B cell (primary cell): ENCODE measurements at regions not wholly inside any gene's neighbourhood (a gene's known extent, or its start where the extent isn't known, plus 50 kb on each side); places are given as distances from the start of the nearest gene placed in this dataset.

Source experiments
- ATAC-seq: fragments of 200-7000 bp; cut with Tn5 transposase; one replicate; pipeline ENCODE4 v1.10.0; 2021; ENCODE audit warnings: low read depth, mild to moderate bottlenecking, moderate number of reproducible peaks, moderate library complexity
- CTCF ChIA-PET: fragments of 350-600 bp; sonication (Branson Sonifier 250); formaldehyde crosslinking; loops from one replicate; lab custom pipeline; 2021; ENCODE audit warnings: antibody characterized with exemption, inconsistent platforms; lab: Charles Lee
- POLR2A ChIA-PET: fragments of 350-600 bp; sonication (Branson Sonifier 250); formaldehyde crosslinking; loops from one replicate; lab custom pipeline; 2021; ENCODE audit warnings: antibody characterized with exemption; lab: Charles Lee
- DNase-seq: peaks from one replicate; pipeline ENCODE4 v3.0.0; 2013
- H2AFZ ChIP-seq: 2 replicates; pipeline ENCODE4 v1.6.1; 2012; ENCODE audit warnings: mild to moderate bottlenecking, low read depth, low read length; ENCODE audit not compliant: insufficient read depth, poor library complexity, severe bottlenecking
- H3K27ac ChIP-seq, 2 donors: 1 replicate in 1 of 2; 2 replicates in 1 of 2; pipeline ENCODE4 v1.5.1; 2012 to 2013; ENCODE audit warnings: low read length in 2 of 2, mild to moderate bottlenecking in 2 of 2, moderate library complexity in 1 of 2
- H3K27me3 ChIP-seq, 4 experiments: fragments of 200-600 bp in 1 of 4; sonication (generic) in 1 of 4; replicated peaks in 1 of 4; 1 replicate in 2 of 4; 2 replicates in 2 of 4; pipeline versions ENCODE4 v1.6.1 to v1.7.0; 2013 to 2016; ENCODE audit warnings: low read length in 3 of 4, mild to moderate bottlenecking in 2 of 4, mixed read lengths in 1 of 4, moderate library complexity in 1 of 4; ENCODE audit not compliant: insufficient read depth in 4 of 4, control insufficient read depth in 3 of 4; ENCODE audit errors: control extremely low read depth in 1 of 4
- H3K36me3 ChIP-seq, 2 experiments: replicated peaks in 1 of 2; 1 replicate in 1 of 2; 2 replicates in 1 of 2; pipeline versions ENCODE4 v1.6.1 to v1.7.1; 2013; ENCODE audit warnings: low read length in 1 of 2; ENCODE audit not compliant: insufficient read depth in 2 of 2, control insufficient read depth in 1 of 2; ENCODE audit errors: control extremely low read depth in 1 of 2, extremely low read depth in 1 of 2
- H3K4me1 ChIP-seq, 2 donors: fragments of 200-600 bp in 1 of 2; sonication (generic) in 1 of 2; 1 replicate in 1 of 2; 2 replicates in 1 of 2; pipeline versions ENCODE4 v1.5.1 to v1.6.1; 2013 to 2017; ENCODE audit warnings: low read length in 2 of 2; ENCODE audit not compliant: control insufficient read depth in 2 of 2, insufficient read depth in 2 of 2
- H3K4me2 ChIP-seq: replicated peaks from 2 replicates; pipeline ENCODE3; 2012; ENCODE audit warnings: mild to moderate bottlenecking, low read depth, low read length; ENCODE audit not compliant: poor library complexity, severe bottlenecking
- H3K4me3 ChIP-seq, 5 experiments: fragments of 200-600 bp in 1 of 5; sonication (generic) in 1 of 5; 1 replicate in 3 of 5; 2 replicates in 2 of 5; pipeline versions ENCODE4 v1.5.1 to v1.7.0; 2011 to 2016; ENCODE audit warnings: low read length in 4 of 5, mild to moderate bottlenecking in 4 of 5, low read depth in 2 of 5, control low read depth in 1 of 5, moderate library complexity in 1 of 5; ENCODE audit not compliant: insufficient read depth in 1 of 5; ENCODE audit errors: control extremely low read depth in 1 of 5, extremely low read depth in 1 of 5
- H3K79me2 ChIP-seq: fragments of 200-600 bp; sonication (generic); one replicate; pipeline ENCODE4 v1.6.0; 2016; ENCODE audit warnings: low read length; ENCODE audit not compliant: control insufficient read depth, insufficient read depth
- H3K9ac ChIP-seq: fragments of 200-600 bp; sonication (generic); 2 replicates; pipeline ENCODE4 v1.6.1; 2017; ENCODE audit warnings: mild to moderate bottlenecking, low read length, moderate library complexity
- H3K9me3 ChIP-seq, 3 donors: one replicate each; pipeline versions ENCODE4 v1.6.1 to v1.7.1; 2013; ENCODE audit warnings: low read length in 2 of 3; ENCODE audit not compliant: control insufficient read depth in 2 of 3, insufficient read depth in 1 of 3; ENCODE audit errors: control extremely low read depth in 1 of 3
- H4K20me1 ChIP-seq: 2 replicates; pipeline ENCODE4 v1.6.0; 2012; ENCODE audit warnings: mild to moderate bottlenecking, low read length; ENCODE audit not compliant: insufficient read depth, control insufficient read depth, poor library complexity, severe bottlenecking
- H3K27ac Mint-ChIP-seq: one replicate; pipeline ENCODE4 v1.8.0; 2021; ENCODE audit warnings: mixed read lengths
- H3K27me3 Mint-ChIP-seq: one replicate; pipeline ENCODE4 v1.8.0; 2021; ENCODE audit warnings: mixed read lengths
- H3K4me1 Mint-ChIP-seq: one replicate; pipeline ENCODE4 v1.8.0; 2021; ENCODE audit warnings: mixed read lengths
- H3K4me3 Mint-ChIP-seq: one replicate; pipeline ENCODE4 v1.8.0; 2021; ENCODE audit warnings: mixed read lengths
- H3K9me3 Mint-ChIP-seq: one replicate; pipeline ENCODE4 v1.8.0; 2022; ENCODE audit warnings: mixed read lengths; ENCODE audit not compliant: insufficient read depth
- EZH2 ChIP-seq: IDR thresholded peaks from 2 replicates; pipeline ENCODE4 v1.6.1; 2012; ENCODE audit warnings: borderline replicate concordance, low read depth, mild to moderate bottlenecking, moderate library complexity, low read length; ENCODE audit not compliant: insufficient read depth, poor library complexity, severe bottlenecking
- WGBS: methylation state at CpG from one replicate; pipeline ENCODE4 v1.1.5; 2013; ENCODE audit warnings: missing lambda C conversion rate; ENCODE audit not compliant: insufficient coverage; 5-methylcytosine and 5-hydroxymethylcytosine counted together
- intact Hi-C: fragments of 100-400 bp; cut with micrococcal nuclease; formaldehyde crosslinking; loops from one replicate; pipeline ENCODE4 v1.10.0; 2022
- TF ChIP-seq, protein P1 (sequence below): fragments of 200-600 bp; IDR thresholded peaks from one replicate; pipeline ENCODE4 v1.8.0; 2022; ENCODE audit warnings: antibody characterized with exemption, mild to moderate bottlenecking

DNA sequence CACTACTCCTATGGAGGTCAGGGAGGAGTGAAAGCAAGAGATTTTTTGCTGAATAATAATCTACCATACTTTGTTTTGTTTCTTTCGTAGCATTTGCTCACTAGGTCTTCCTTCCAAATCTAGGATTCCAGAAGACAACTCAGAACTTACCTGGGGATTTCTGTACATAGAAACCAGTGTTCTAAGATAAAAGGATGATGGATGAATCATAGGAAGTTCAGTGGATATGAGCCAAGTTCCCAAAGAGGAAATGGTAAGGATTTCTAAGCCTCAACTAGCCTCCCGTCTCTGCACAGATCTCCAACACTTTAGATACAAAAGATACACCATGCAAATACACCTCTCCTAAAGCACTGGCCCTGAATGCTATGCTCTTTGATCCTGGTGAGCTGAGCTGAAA, 283.9 kb downstream of the TAFA4 start:
- H3K27ac Mint-ChIP-seq = no peak overlapping the region
- H3K9ac ChIP-seq = no peak overlapping the region
- H3K4me3 ChIP-seq = no peak overlapping the region
- H3K9me3 ChIP-seq = peaks cover 0 to 8% (median 0%) of the 10 kb centered on the region in 3 donors
- intact Hi-C loops = no loop called here
- H3K36me3 ChIP-seq = no peaks in the 10 kb centered on the region
- H3K27me3 Mint-ChIP-seq = no peaks in the 10 kb centered on the region
- H3K4me1 ChIP-seq = no peaks in the 10 kb centered on the region
- no peaks in the 10 kb centered on the region for H4K20me1 ChIP-seq
- POLR2A ChIA-PET = no interaction called here
- no peak overlapping the region for H2AFZ ChIP-seq
- H3K27me3 ChIP-seq = no peaks in the 10 kb centered on the region
- TF ChIP-seq, protein P1, sequence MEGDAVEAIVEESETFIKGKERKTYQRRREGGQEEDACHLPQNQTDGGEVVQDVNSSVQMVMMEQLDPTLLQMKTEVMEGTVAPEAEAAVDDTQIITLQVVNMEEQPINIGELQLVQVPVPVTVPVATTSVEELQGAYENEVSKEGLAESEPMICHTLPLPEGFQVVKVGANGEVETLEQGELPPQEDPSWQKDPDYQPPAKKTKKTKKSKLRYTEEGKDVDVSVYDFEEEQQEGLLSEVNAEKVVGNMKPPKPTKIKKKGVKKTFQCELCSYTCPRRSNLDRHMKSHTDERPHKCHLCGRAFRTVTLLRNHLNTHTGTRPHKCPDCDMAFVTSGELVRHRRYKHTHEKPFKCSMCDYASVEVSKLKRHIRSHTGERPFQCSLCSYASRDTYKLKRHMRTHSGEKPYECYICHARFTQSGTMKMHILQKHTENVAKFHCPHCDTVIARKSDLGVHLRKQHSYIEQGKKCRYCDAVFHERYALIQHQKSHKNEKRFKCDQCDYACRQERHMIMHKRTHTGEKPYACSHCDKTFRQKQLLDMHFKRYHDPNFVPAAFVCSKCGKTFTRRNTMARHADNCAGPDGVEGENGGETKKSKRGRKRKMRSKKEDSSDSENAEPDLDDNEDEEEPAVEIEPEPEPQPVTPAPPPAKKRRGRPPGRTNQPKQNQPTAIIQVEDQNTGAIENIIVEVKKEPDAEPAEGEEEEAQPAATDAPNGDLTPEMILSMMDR = no peak
- no peaks in the 10 kb centered on the region for H3K79me2 ChIP-seq
- H3K4me3 Mint-ChIP-seq = no peak overlapping the region
- ATAC-seq (no peak), DNase-seq (no peak)
- no CpG with 5 or more reads among the region's 2 CpGs for WGBS
- H3K9me3 Mint-ChIP-seq = no peaks in the 10 kb centered on the region
- CTCF ChIA-PET = no interaction called here
- no peak overlapping the region for H3K4me2 ChIP-seq
- H3K4me1 Mint-ChIP-seq = no peaks in the 10 kb centered on the region
- no peak overlapping the region for H3K27ac ChIP-seq

DNA sequence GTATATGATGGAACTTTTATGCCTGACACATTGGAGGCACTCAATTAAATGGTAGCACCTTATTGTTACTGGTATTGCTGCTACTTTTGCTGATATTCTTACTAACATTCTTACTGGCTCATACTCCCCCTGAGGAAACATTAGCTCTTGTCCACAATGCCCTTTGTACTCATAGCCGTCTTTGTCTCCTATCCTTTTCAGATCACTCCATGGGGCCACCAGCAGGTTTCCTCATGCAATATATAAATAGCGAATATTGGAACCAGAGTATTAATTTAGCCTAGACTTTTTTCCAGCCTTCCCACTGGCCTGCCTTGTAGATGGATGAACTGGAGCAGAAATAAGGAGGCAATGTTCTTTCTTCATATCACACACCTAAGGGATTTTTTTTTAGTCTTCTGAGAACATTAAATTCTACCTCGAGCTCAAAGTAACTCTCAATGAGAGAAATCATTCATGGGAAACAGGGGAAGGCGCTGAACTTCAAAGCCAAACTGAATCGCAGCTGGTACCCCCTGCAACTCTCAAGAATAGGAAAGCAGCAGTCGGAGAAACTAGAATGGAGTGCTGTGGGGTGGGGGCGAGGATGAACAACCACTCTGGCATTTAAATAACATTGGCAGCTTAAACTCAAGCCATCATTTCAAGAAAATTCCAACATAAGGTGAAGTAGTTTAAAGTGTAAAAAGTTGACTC, 300.3 kb downstream of the TAFA4 start:
- TF ChIP-seq, protein P1 = no peak
- no peak for TF ChIP-seq EZH2
- Histone ChIP-seq H3K4me1 (no peaks in the 10 kb centered on the region), H3K36me3 (no peaks in the 10 kb centered on the region), H3K27ac (no peak overlapping the region), H3K4me2 (no peak overlapping the region), H4K20me1 (no peaks in the 10 kb centered on the region), H3K79me2 (no peaks in the 10 kb centered on the region), H2AFZ (no peak overlapping the region), H3K9me3 (peaks cover 0 to 4% (median 1%) of the 10 kb centered on the region in 3 donors), H3K4me3 (no peak overlapping the region), H3K27me3 (no peaks in the 10 kb centered on the region), H3K9ac (no peak overlapping the region)
- no peak overlapping the region for H3K4me3 Mint-ChIP-seq
- no peak overlapping the region for H3K27ac Mint-ChIP-seq
- peaks cover 2% of the 10 kb centered on the region for H3K9me3 Mint-ChIP-seq
- no peaks in the 10 kb centered on the region for H3K27me3 Mint-ChIP-seq
- no peaks in the 10 kb centered on the region for H3K4me1 Mint-ChIP-seq
- CTCF ChIA-PET = no interaction called here
- intact Hi-C loops = no loop called here
- POLR2A ChIA-PET = no interaction called here
- no peak for DNase-seq
- ATAC-seq = no peak
- no CpG with 5 or more reads among the region's 7 CpGs for WGBS
